Ishikawa (cell line): ENCODE measurements at regions not wholly inside any gene's neighbourhood (a gene's known extent, or its start where the extent isn't known, plus 50 kb on each side); places are given as distances from the start of the nearest gene placed in this dataset.

Source experiments
- EP300 ChIP-seq: IDR thresholded peaks from 2 replicates; pipeline ENCODE4 v1.6.1; 2012; ENCODE audit warnings: borderline replicate concordance
- REST ChIP-seq: IDR thresholded peaks from 2 replicates; pipeline ENCODE4 v1.6.1; 2012; ENCODE audit warnings: low read depth, mild to moderate bottlenecking
- TEAD4 ChIP-seq: IDR thresholded peaks from 2 replicates; pipeline ENCODE4 v1.6.1; 2012
- YY1 ChIP-seq: IDR thresholded peaks from 2 replicates; pipeline ENCODE4 v1.6.1; 2012; ENCODE audit warnings: low read depth

GRCh38 chr3:170773682-170774425 is 96.1 kb downstream of the RPL22L1 start:
- no peak for TF ChIP-seq YY1
- no peak for TF ChIP-seq REST
- TF ChIP-seq EP300 = no peak
- no peak for TF ChIP-seq TEAD4
